Stomach (tissue), 8 donors: ENCODE measurements at regions not wholly inside any gene's neighbourhood (a gene's known extent, or its start where the extent isn't known, plus 50 kb on each side); places are given as distances from the start of the nearest gene placed in this dataset.

Experiments used
- DNase-seq, 2 donors: peaks; one replicate each; pipeline versions ENCODE4 v3.0.0 to v3.0.0-alpha.2; 2013 to 2019
- H3K27ac ChIP-seq, 5 donors: fragments of 200-600 bp in 4 of 5; sonication (generic) in 4 of 5; one replicate each; pipeline ENCODE4 v1.5.1; 2013 to 2019; ENCODE audit warnings: mild to moderate bottlenecking in 1 of 5, moderate library complexity in 1 of 5
- H3K27me3 ChIP-seq, 3 donors: fragments of 200-600 bp; sonication (generic); one replicate each; pipeline ENCODE4 v1.5.1; 2017 to 2019; ENCODE audit warnings: mixed run types in 1 of 3
- H3K36me3 ChIP-seq, 4 donors: fragments of 200-600 bp; sonication (generic); 1 replicate in 3 of 4; 2 replicates in 1 of 4; pipeline ENCODE4 v1.5.1; 2016 to 2019
- H3K4me1 ChIP-seq, 4 donors: fragments of 200-600 bp; sonication (generic); one replicate each; pipeline ENCODE4 v1.5.1; 2016 to 2019
- H3K4me3 ChIP-seq, 4 donors: fragments of 200-600 bp; sonication (generic) in 3 of 4; one replicate each; pipeline ENCODE4 v1.5.1; 2016 to 2019; ENCODE audit warnings: mild to moderate bottlenecking in 1 of 4
- H3K9me3 ChIP-seq, 4 donors: fragments of 200-600 bp; sonication (generic); one replicate each; pipeline ENCODE4 v1.5.1; 2016 to 2019
- EP300 ChIP-seq: sonication (generic); formaldehyde crosslinking; IDR thresholded peaks from one replicate; pipeline ENCODE4 v1.6.1; 2017; ENCODE audit warnings: antibody characterized with exemption
- POLR2A ChIP-seq, 4 donors: fragments of 450-650 bp; IDR thresholded peaks; one replicate each; pipeline ENCODE4 v1.6.1; 2016; ENCODE audit warnings: antibody characterized with exemption in 4 of 4, control low read depth in 2 of 4, mild to moderate bottlenecking in 1 of 4, moderate library complexity in 1 of 4
- POLR2AphosphoS5 ChIP-seq, 3 donors: sonication (generic); formaldehyde crosslinking; IDR thresholded peaks; one replicate each; pipeline ENCODE4 v1.6.1; 2016; ENCODE audit warnings: antibody characterized with exemption in 3 of 3
- WGBS, 5 donors: extraction: QIAGEN DNeasy Blood & Tissue Kit in 3 of 5; methylation state at CpG; one replicate each; pipeline versions ENCODE4 v1.1.5 to v1.1.7; 2013 to 2018; 5-methylcytosine and 5-hydroxymethylcytosine counted together
- intact Hi-C: fragments of 100-400 bp; cut with DNase I; formaldehyde crosslinking; loops from one replicate; pipeline ENCODE4 v1.15.1; 2023; ENCODE audit warnings: low total_unique reads
- TF ChIP-seq, protein P1 (sequence below), 7 experiments: fragments of 450-650 bp in 4 of 7; fragments of 200-600 bp in 3 of 7; sonication (generic) in 3 of 7; IDR thresholded peaks; one replicate each; pipeline ENCODE4 v1.5.1; 2016 to 2019; ENCODE audit warnings: antibody characterized with exemption in 7 of 7, control low read depth in 2 of 7, mild to moderate bottlenecking in 1 of 7
- donor health status: healthy with polysubstance abuse.
- donor health status: Bipolar disorder and iron deficiency.
- donor health status: healthy.

GRCh38 chr5:63727583-63727982, 234.7 kb downstream of the HTR1A start:
- TF ChIP-seq POLR2A (IDR thresholded peaks at IDR 0.05) (no peak), POLR2AphosphoS5 (IDR thresholded peaks at IDR 0.05) (no peak), EP300 (no peak)
- TF ChIP-seq, protein P1, sequence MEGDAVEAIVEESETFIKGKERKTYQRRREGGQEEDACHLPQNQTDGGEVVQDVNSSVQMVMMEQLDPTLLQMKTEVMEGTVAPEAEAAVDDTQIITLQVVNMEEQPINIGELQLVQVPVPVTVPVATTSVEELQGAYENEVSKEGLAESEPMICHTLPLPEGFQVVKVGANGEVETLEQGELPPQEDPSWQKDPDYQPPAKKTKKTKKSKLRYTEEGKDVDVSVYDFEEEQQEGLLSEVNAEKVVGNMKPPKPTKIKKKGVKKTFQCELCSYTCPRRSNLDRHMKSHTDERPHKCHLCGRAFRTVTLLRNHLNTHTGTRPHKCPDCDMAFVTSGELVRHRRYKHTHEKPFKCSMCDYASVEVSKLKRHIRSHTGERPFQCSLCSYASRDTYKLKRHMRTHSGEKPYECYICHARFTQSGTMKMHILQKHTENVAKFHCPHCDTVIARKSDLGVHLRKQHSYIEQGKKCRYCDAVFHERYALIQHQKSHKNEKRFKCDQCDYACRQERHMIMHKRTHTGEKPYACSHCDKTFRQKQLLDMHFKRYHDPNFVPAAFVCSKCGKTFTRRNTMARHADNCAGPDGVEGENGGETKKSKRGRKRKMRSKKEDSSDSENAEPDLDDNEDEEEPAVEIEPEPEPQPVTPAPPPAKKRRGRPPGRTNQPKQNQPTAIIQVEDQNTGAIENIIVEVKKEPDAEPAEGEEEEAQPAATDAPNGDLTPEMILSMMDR (IDR thresholded peaks at IDR 0.05): no peak
- Histone ChIP-seq H3K4me3 (no peak overlapping the region), H3K9me3 (no peaks in the 10 kb centered on the region), H3K36me3 (no peaks in the 10 kb centered on the region), H3K4me1 (no peaks in the 10 kb centered on the region), H3K27ac (no peak overlapping the region), H3K27me3 (no peaks in the 10 kb centered on the region)
- DNase-seq: no peak
- 61 to 65% (median 64%) methylated on average over 1 of the region's 1 CpG for WGBS, 5 donors
- intact Hi-C loops: no loop called here

DNA sequence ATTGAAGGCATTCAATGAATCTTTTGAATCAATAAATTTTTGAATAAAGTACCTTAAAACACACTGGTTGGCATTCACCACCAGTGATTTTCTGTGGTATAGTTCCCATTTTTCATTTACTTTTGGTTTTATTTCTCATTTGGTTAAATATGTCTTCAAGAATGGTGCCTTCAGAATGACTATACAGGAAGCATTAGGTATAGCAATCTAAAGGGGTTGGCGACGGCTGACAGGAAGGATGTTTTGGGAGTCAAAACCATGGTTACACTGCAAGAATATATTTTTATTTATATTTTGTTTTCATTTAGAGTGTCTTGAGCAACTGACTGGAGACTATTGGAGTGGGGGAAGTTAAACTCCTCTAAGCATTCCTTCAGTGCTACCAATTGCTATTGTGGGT, 235.7 kb downstream of the HTR1A start:
- intact Hi-C loops: no loop called here
- TF ChIP-seq POLR2A (IDR thresholded peaks at IDR 0.05) (no peak), POLR2AphosphoS5 (IDR thresholded peaks at IDR 0.05) (no peak), EP300 (no peak)
- TF ChIP-seq, protein P1 (IDR thresholded peaks at IDR 0.05): no peak
- Histone ChIP-seq H3K27me3 (no peaks in the 10 kb centered on the region), H3K27ac (no peak overlapping the region), H3K36me3 (no peaks in the 10 kb centered on the region), H3K9me3 (peaks cover 0 to under 1% (median 0%) of the 10 kb centered on the region in 4 donors), H3K4me1 (no peaks in the 10 kb centered on the region), H3K4me3 (no peak overlapping the region)
- 74 to 81% (median 79%) methylated on average over 2 of the region's 2 CpGs for WGBS, 5 donors
- no peak for DNase-seq

GRCh38 chr5:63719147-63719546, 243.1 kb downstream of the HTR1A start:
- Histone ChIP-seq H3K36me3 (no peaks in the 10 kb centered on the region), H3K4me1 (no peaks in the 10 kb centered on the region), H3K4me3 (no peak overlapping the region), H3K27ac (no peak overlapping the region), H3K9me3 (peaks cover 0 to 6% (median 0%) of the 10 kb centered on the region in 4 donors), H3K27me3 (no peaks in the 10 kb centered on the region)
- no peak for TF ChIP-seq POLR2AphosphoS5 (IDR thresholded peaks at IDR 0.05)
- TF ChIP-seq, protein P1 (IDR thresholded peaks at IDR 0.05): no peak
- TF ChIP-seq POLR2A (IDR thresholded peaks at IDR 0.05): no peak
- TF ChIP-seq EP300: no peak
- intact Hi-C loops: no loop called here
- DNase-seq: no peak
- WGBS, 5 donors: 60 to 81% (median 71%) methylated on average over 1 of the region's 1 CpG

DNA sequence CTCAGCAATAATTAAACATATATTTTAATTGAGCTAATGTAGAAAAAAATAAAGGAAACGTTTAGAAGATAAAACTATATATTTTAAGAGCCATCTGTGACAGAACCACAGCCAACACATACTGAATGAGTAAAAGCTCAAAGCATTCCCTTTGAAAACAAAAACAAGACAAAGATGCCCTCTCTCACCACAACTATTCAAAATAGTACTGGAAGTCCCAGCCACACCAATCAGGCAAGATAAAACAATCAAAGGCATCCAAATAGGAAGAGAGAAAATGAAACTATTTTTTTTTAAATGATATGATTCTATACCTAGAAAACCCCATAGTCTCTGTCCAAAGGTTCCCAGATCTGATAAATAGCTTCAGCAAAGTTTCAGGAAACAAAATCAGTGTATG, 262.0 kb downstream of the HTR1A start:
- H3K4me1 ChIP-seq: no peaks in the 10 kb centered on the region
- WGBS, 5 donors: 34 to 57% (median 47%) methylated on average over 1 of the region's 1 CpG
- no peak overlapping the region for H3K27ac ChIP-seq
- intact Hi-C loops: no loop called here
- no peak for DNase-seq
- H3K4me3 ChIP-seq: no peak overlapping the region
- H3K9me3 ChIP-seq: no peaks in the 10 kb centered on the region
- no peaks in the 10 kb centered on the region for H3K36me3 ChIP-seq
- H3K27me3 ChIP-seq: no peaks in the 10 kb centered on the region
- no peak for TF ChIP-seq POLR2A (IDR thresholded peaks at IDR 0.05)
- no peak for TF ChIP-seq POLR2AphosphoS5 (IDR thresholded peaks at IDR 0.05)
- TF ChIP-seq, protein P1 (IDR thresholded peaks at IDR 0.05): no peak
- no peak for TF ChIP-seq EP300
